ENCODE measurements at regions not wholly inside any gene's neighbourhood (a gene's known extent, or its start where the extent isn't known, plus 50 kb on each side); places are given as distances from the start of the nearest gene placed in this dataset.
A peak's percentile ranks its signal among the peaks of the same experiment; 100 is the strongest.

DNA sequence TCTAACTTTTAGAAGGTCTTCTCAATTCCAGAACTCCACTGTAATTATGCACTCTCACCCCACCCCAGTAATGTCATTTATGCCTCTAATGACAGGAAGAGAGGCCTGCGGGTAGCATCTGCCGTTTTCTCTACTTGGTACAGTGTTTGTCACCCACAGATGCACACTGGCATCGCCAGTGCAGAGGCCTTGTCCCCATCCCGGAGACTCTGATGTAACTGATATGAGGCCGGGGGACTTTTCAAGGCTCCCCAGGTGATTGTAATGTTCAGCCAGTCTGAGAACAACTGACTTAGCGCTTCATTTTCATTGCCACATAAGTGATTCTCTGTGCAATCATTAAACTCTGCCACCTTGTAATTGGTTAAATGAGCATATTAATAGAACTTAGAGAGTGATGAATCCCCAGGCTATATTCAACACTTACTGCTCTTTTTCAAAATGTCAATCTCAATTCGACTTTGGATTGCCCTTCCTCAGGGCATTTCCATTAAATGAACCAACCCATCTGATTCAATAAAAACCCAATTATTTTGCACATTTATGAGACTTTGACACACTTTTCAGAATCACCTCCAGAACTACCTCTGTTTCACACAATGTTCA lies 113.2 kb downstream of the HERPUD2 start:
- DNase-seq = no peak

DNA sequence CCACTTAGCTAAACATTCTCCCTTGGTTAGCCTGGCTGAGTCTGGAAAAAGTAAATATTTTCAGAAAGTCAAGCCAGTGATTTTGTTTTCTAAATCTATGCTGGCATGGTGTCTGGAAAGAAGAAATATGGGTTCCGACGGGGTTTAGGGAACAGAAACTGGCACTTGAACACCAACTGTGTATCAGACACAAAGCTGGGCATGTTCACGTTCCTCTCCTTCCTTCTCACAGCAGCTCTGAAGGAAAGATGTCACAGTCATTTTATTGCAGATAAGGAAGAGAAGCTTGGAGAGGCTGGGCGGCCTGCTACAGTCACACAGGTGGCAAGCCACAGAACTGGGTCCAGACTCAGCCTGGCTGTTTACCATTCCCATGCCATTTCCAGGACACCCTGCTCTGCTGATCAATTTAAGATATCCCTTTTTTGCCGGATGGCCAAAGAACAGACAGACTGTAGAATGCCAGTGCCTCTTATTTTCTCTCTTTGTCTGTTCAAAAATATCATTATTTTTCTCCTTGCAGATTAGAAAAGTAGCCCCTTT lies 118.8 kb downstream of the HERPUD2 start:
- peak; percentile 80 for DNase-seq

GRCh38 chr7:35571611-35572240 lies 123.2 kb downstream of the HERPUD2 start:
- peak; percentile 89 for DNase-seq

DNA sequence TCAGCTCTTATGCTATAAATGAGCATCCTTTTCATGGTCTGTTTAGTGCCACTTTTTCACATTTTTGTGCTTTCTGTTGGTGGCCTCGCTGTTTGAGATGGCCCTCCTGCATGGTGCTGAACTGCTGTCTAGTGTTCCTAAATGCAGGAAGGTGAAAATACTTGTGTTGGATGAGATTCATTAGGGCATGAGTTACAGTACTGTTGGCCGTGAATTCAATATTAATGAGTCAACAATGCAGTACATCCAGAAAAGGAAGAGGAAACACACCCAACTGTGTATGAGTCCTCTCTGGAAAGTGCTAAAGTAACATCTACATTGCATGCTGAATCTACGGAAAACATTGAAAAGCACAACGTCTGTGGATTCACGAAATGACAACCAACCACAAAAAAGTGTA lies 124.0 kb downstream of the HERPUD2 start:
- DNase-seq = no peak

GRCh38 chr7:35565927-35566326 lies 129.0 kb downstream of the HERPUD2 start:
- no peak for DNase-seq

DNA sequence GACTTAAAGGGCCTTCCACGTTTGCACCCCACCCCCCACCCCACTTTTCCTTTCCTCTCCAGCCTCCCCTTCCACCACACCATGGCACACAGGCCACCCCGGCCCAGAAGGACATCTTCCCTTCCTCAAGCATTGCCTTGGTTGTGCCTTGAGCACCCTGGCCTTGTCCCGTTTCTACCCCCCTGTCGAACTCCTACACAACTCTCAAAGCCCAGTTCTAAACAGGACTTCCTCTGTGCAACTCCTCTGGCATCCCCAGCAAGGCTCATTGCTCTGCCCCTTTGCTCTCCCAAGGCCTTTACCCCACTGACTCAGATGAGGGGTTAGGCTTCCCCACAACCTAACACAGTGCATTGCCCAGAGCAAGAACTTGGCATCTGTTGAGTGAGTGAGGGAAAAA lies 136.1 kb downstream of the HERPUD2 start:
- DNase-seq = no peak

DNA sequence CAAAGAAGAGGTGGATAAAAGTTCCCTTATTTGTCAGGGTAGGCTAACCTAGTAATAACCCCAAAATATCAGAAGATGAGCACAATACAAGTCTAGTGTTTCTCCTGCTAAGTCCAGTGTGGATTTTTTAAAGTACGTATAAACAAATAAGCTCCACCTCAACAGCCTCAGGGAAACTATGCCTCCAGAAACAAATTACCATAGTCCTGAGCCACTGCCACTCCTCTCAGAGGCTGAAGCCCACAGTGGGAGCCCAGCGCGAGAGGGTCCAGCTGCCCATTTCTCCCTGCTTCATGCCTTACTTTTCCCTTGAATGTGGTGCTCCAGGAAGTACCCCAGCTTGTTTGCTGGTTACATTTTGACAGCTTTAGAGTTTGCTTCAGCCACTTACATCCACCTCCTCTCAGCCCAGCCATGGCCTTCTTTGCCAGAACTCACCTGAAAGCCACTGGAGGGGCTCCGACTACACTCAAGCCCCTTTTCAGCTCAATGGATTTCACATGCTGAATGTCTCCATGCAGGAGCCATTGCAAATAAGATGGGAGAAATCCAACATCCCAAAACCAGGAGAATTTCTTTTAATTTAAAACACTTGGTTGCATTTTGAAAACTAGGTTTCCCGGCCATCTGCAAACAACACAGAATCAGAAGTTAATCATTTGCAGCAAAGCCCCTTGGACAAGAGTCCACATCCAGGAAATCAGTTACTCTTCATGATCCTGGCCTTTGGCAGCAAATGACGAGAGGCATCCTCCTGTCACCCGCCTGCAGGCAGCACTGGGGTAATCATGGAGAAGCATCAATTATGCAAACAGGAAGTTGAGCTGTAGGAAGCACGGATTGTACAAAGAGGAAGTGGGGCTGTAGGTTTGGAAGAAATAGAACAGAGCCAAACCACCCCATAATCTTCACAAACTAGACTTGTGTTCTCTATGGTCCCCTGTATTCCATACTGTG lies 138.1 kb downstream of the HERPUD2 start:
- DNase-seq = peak; percentile 86

DNA sequence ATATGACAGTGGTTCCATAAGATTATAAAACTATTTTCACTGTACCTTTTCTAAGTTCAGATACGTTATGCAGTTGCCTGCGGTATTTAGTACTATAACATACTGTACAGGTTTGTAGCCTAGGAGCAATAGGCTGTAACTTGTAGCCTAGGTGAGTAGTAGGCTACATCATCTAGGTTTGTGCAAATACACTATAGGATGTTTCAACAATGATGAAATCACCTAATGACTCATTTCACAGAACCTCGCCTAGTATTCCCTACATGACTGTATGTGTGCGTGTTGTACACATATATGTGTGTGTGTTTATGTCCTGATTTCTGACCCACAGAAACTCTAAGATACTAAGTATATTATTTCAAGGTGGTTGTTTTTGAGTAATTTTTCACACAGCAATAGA lies 139.0 kb downstream of the HERPUD2 start:
- no peak for DNase-seq

- DNase-seq = no peak
These were observed 139.5 kb downstream of the HERPUD2 start for GRCh38 chr7:35555386-35555785.

DNA sequence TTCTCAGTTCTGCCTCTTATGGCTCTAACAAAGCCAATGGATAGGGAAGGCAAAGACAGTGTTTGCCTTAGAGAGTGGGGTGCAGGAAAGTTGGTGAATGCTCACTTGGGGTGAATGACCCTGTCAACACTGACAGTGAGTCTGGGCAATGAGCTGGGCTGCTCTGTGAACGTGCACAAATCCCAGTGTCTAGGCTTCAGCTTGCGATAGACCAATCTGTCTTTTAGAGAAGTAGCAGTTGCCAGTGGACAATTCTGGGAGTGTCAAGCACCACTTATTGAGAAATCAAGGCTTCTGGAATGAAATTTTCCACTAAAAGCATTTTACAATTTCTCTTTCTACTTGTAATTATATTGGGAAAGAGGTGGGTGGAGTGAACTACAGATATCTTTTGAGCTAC lies 141.4 kb downstream of the HERPUD2 start:
- peak; percentile 18 for DNase-seq

DNA sequence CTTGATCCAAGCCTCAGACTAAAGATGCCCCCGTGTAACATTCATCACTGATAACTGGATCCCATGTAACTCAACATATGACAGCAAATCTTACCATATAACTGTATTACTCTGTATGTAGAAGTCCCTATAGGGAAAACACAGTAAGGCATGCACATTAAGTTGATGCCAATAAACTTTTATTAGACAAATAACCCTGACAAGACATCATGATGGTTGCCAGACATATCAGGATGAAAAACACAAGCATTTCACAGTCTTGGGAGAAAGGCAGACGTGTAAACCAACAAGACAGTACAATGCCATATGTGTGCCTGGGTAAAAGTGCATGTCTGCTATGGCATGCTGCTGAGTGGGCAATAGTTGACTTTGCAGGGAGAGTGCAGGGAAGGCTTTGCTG lies 142.2 kb downstream of the HERPUD2 start:
- DNase-seq = no peak

GRCh38 chr7:35551321-35552081 lies 143.4 kb downstream of the HERPUD2 start:
- no peak for DNase-seq

- no peak for DNase-seq
These were observed 144.1 kb downstream of the HERPUD2 start for GRCh38 chr7:35550831-35551230.

- DNase-seq = no peak
These were observed 145.2 kb downstream of the HERPUD2 start for GRCh38 chr7:35549781-35550180.

DNA sequence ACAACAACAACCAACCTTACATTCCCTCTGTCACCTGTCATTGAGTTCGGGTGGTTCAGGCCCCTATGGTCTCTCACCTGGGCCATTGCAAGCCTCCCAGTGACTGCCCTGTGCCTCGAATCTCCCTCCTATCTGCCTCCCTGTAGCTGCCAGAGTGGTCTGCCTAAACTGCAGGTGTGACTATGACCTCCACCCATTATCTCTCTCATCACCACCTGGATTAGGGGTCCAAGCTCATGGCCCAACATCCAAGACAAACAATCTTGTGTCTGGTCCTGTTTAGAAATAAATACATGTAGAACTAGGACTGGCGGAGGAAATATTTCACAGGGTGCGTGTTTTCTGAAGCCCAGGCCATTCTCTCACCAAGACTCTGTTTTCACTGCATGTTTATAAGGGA lies 146.6 kb downstream of the HERPUD2 start:
- no peak for DNase-seq

DNA sequence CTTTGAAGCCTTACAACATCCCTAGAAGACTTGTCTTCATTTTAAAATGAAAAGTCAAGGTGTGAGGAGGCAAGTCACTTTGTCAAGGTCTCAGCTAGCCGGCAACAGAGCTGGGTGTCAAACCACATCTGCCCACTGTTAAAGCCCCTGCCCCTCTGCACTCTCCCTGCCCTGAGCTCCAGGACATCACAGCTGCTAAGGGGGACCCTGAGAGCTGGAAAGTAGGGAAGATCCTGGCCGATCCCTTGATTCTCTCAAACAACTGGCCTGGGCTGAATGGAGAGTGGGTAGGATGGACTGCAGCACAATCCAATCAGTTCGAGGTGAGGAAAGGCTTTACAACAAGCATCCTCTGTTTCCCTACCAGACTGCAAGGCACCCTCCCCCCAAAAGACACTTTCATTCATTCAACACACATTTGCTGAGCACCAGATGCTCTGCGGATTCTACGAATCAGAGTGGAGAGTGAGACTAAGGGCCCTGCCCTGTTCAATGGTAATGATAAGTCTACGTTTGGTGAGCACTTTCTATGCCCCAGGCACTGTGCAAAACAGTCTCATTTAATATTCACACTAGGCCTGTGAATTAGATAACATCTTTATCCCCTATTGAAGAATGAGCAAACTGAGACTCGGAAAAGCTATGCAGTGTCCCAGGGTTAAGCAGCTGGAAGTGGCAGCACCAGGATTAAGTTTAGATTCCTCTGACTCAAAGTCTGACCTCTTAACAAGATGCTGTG lies 148.1 kb downstream of the HERPUD2 start:
- no peak for DNase-seq

DNA sequence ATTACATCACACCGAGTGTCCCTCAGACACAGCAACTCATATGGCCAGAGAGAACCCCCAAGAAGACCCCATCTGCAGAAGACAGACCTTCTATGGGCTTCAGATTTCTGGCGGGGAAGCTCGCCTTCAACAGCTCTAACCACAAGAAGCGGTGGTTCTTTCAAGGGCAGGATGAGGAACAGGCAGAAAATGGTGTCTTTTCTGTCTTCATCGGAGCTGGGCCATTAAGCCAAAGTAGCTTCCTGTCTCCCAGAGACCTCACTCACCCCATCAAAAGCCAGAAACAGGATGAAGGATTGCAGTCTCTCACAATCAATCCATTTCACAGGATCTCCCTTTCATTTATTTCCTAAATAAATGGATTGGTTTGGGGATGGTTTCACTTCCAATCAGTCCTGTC lies 149.1 kb downstream of the HERPUD2 start:
- DNase-seq = peak; percentile 12

DNA sequence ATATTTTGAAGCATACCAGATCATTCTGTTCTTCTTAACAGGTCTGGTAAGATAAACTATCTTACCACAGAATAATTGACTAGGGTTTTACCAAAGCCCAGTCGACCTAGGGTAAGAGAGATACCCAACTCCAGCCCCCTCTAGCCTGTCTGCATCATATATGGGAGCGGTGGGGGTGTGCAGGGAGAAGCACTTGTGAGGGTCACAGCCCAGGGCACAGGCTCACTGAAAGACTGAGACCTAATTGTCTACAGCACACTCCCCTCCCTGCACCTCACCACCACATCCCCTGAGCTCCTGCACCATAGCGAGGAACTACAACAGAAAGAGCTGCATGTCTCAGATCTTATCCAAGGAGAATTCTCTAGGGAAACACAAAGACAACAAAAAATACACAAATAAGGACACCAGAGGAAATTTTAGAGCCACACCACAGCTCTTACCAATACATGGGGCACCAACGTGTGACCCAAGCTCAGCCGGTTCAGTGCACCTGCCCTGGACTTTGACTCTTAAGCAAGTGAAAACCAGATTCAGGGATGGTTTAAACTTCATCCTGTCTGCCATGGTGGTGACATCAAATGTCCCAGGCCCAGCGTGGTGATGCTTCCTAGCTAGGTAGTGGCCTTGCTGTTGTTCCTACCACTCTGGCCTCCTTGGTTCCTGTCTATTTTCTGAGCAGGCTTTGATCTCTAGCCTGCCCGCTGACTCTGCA lies 150.8 kb downstream of the HERPUD2 start:
- no peak for DNase-seq

DNA sequence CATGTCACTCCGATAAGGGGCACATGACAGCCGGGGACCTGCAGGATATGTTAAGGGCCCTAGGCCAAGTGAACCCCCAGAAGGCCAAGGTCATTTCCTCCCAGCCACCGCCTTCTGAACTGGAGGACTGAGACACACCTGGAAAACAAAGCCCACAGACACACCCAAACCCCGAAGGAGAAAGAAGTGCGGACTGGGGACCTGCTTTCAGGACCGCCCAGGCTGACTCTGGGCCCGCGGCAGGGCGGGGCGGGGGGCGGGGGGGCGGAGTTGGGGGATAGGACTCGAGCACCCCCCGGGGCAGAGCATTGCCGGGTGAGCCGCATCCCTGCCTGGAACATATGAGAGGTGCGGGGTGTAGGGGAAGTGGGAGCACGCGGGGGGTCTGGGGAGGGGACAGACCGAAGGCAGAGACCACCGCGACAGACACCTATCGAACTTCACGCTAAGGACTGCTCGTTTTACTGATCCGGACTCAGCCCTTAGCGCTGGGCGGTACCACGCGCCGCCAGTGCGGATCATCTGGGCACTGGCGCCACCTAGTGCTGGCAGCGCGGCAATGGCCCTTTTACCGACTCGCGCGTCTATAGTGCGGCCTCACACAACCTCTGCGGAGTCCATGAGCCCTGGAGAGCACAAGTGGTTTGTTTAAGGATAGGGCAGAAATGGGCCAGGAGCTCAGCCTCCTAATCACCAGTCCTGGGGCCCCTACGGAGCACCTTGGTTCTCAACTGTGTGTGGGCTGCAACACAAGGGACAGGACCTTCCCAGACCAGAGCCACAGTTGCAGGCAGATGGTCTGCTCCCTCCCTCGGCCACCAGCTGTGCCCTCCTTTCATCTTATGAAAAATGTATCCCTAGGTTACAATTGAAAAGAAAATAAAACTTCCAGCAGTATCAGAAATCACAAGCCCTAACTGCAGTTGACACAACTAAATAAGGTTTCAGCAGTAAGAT lies 157.6 kb downstream of the HERPUD2 start:
- no peak for DNase-seq

- no peak for DNase-seq
These were observed 158.5 kb downstream of the HERPUD2 start for GRCh38 chr7:35536396-35536826.
